Right lobe of liver (tissue), 6 donors: ENCODE measurements at regions not wholly inside any gene's neighbourhood (a gene's known extent, or its start where the extent isn't known, plus 50 kb on each side); places are given as distances from the start of the nearest gene placed in this dataset.

ENCODE experiments used
- ATAC-seq, 4 donors: fragments of 200-7000 bp; cut with Tn5 transposase; one replicate each; pipeline ENCODE4 v1.9.1; 2020; ENCODE audit warnings: mild to moderate bottlenecking in 4 of 4, moderate library complexity in 4 of 4
- DNase-seq, 3 donors: peaks; one replicate each; pipeline ENCODE4 v3.0.0-alpha.2; 2020
- H3K27ac ChIP-seq, 3 donors: fragments of 200-600 bp; one replicate each; pipeline ENCODE4 v1.8.0; 2022
- H3K27me3 ChIP-seq, 2 donors: fragments of 200-600 bp; one replicate each; pipeline ENCODE4 v1.8.0; 2022
- H3K36me3 ChIP-seq, 4 donors: fragments of 200-600 bp; sonication (generic) in 1 of 4; one replicate each; pipeline versions ENCODE4 v1.5.1 to v1.8.0; 2017 to 2022; ENCODE audit warnings: control low read depth in 1 of 4
- H3K4me1 ChIP-seq, 4 donors: fragments of 200-600 bp; sonication (generic) in 1 of 4; one replicate each; pipeline versions ENCODE4 v1.5.1 to v1.8.0; 2017 to 2022; ENCODE audit warnings: control low read depth in 1 of 4
- H3K4me3 ChIP-seq, 3 donors: fragments of 200-600 bp; one replicate each; pipeline ENCODE4 v1.8.0; 2022
- H3K9me3 ChIP-seq, 4 donors: fragments of 200-600 bp; sonication (generic) in 1 of 4; one replicate each; pipeline versions ENCODE4 v1.5.1 to v1.8.0; 2017 to 2022; ENCODE audit warnings: control low read depth in 1 of 4
- POLR2A ChIP-seq: fragments of 450-650 bp; IDR thresholded peaks from one replicate; pipeline ENCODE4 v1.6.1; 2017; ENCODE audit warnings: antibody characterized with exemption, mild to moderate bottlenecking
- WGBS: methylation state at CpG from one replicate; pipeline ENCODE4 v1.1.6; 2018; ENCODE audit warnings: low coverage, low lambda C conversion rate; ENCODE audit not compliant: insufficient coverage; ENCODE audit errors: missing lambda C conversion rate; 5-methylcytosine and 5-hydroxymethylcytosine counted together
- intact Hi-C, 2 donors: fragments of 100-400 bp; cut with DNase I; formaldehyde crosslinking; loops; one replicate each; pipeline versions ENCODE4 v1.11.2 to v1.14.1; 2022
- TF ChIP-seq, protein P1 (sequence below), 4 donors: fragments of 200-600 bp in 3 of 4; fragments of 450-650 bp in 1 of 4; IDR thresholded peaks; one replicate each; pipeline versions ENCODE4 v1.5.1 to v1.8.0; 2016 to 2022; ENCODE audit warnings: antibody characterized with exemption in 4 of 4, mild to moderate bottlenecking in 2 of 4
- donor health status: DM: no; HTN: yes; CAD: no.
- donor health status: DM: no; HTN: no; CAD: no.
- donor health status: DM: no; HTN: no; CAD: no.
- donor health status: DM: no; HTN: yes; CAD: no.
- donor health status: DM: no; HTN: yes; CAD: no.

DNA sequence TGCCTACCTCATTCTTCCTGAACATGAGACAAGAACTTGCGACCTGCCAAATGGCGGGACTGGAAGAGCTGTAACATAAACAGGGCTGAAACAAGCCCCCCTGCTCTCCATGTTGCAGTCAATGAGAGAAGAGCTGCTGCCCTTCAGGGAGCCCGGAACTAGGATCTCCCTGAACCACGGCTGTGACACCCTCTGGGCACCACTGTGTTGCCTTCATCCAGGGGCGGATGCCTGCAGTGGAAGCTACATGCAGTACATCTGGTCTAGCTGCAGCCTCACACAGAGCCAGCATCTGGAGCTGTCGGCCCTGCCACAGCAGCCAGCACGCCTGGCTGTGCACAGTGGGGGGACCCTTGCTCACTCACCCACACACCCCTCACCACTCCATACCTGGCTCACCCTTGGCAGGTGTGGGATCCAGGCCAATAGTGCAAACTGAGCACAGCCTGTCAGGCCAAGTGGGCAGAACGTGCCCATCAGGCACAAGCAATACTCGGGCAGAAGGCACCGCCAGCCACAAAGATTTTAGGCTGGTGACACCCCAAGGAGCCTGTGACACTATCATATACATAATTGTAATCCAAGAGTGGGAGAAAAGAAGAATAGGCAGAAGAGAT, 451.3 kb downstream of the HTR1B start:
- no peak for TF ChIP-seq POLR2A
- intact Hi-C loops, result no loop called here

DNA sequence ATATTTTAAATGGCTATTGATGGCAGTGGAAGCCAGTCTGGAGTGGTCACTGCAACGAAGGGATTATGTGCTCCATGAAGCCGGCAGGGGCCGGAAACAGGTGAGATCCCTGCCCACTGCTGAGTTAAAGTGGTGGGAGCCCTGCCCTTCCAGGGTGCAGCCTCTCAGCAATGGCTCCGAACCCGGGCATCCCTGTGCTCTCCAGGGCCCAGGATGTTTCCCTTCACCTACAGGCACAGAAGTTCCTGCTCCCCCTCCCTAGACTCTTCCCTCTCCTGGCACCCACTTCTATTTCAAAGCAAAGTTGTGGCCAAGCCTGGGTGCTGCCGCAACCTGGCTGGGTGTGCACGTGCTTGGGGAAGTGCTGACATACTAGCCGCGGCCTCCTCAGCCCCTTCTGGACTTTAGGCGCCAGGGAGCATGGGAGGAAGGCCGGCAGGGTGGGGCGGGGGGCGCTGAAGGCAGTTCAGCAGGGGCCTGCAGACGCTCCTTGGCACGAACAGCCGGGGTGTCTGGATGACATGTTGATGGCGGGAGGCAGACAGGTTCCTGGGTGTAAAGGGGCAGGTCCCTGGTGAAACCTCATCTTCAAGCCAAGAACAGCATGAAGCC, 452.3 kb downstream of the HTR1B start:
- Histone ChIP-seq H3K27ac (no peak overlapping the region), H3K4me1 (peaks cover 0 to 10% (median 0%) of the 10 kb centered on the region in 4 donors), H3K4me3 (no peak overlapping the region), H3K36me3 (no peaks in the 10 kb centered on the region), H3K27me3 (no peaks in the 10 kb centered on the region), H3K9me3 (no peaks in the 10 kb centered on the region)
- WGBS, result 86% methylated on average over 4 of the region's 17 CpGs
- TF ChIP-seq POLR2A, result no peak
- TF ChIP-seq, protein P1, sequence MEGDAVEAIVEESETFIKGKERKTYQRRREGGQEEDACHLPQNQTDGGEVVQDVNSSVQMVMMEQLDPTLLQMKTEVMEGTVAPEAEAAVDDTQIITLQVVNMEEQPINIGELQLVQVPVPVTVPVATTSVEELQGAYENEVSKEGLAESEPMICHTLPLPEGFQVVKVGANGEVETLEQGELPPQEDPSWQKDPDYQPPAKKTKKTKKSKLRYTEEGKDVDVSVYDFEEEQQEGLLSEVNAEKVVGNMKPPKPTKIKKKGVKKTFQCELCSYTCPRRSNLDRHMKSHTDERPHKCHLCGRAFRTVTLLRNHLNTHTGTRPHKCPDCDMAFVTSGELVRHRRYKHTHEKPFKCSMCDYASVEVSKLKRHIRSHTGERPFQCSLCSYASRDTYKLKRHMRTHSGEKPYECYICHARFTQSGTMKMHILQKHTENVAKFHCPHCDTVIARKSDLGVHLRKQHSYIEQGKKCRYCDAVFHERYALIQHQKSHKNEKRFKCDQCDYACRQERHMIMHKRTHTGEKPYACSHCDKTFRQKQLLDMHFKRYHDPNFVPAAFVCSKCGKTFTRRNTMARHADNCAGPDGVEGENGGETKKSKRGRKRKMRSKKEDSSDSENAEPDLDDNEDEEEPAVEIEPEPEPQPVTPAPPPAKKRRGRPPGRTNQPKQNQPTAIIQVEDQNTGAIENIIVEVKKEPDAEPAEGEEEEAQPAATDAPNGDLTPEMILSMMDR (IDR thresholded peaks at IDR 0.05), result no peak
- no peak for ATAC-seq
- intact Hi-C loops, result no loop called here
- no peak for DNase-seq

More for the DNA sequence above, 451.3 kb downstream of the HTR1B start:
- H3K9me3 ChIP-seq, result no peaks in the 10 kb centered on the region
- H3K27ac ChIP-seq, result no peak overlapping the region
- DNase-seq, result no peak
- peaks cover 0 to 13% (median 0%) of the 10 kb centered on the region in 4 donors for H3K4me1 ChIP-seq
- no peak overlapping the region for H3K4me3 ChIP-seq
- H3K27me3 ChIP-seq, result no peaks in the 10 kb centered on the region
- H3K36me3 ChIP-seq, result no peaks in the 10 kb centered on the region
- 47% methylated on average over 2 of the region's 10 CpGs for WGBS
- peak in 2 of 4 donors; percentile 21 to 27 for ATAC-seq

DNA sequence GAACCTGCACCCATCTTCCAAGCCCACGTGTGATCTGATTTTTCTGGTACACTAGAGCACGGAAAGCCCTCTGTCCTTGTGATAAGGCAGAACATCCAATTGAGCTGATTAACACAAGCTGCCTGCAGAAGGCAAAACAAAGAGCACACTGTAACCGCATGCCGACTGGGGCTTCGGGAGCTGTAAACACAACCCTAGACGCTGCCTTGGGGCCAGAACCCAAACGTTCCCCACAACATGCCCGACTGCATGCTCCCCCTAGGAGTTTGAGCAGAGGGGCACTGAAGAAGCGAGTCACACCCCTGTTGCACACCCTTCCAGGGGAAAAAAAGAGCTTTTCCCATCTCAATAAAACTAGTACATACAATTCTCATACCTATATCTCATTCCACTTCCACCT, 470.7 kb downstream of the HTR1B start:
- DNase-seq (no peak), ATAC-seq (no peak)
- Histone ChIP-seq H3K36me3 (no peaks in the 10 kb centered on the region), H3K4me3 (no peak overlapping the region), H3K27me3 (no peaks in the 10 kb centered on the region), H3K27ac (no peak overlapping the region), H3K9me3 (no peaks in the 10 kb centered on the region), H3K4me1 (no peaks in the 10 kb centered on the region)
- intact Hi-C loops, result no loop called here
- 76% methylated on average over 2 of the region's 9 CpGs for whole genome bisulfite sequencing
- no peak for TF ChIP-seq POLR2A
- TF ChIP-seq, protein P1 (IDR thresholded peaks at IDR 0.05), result no peak

DNA sequence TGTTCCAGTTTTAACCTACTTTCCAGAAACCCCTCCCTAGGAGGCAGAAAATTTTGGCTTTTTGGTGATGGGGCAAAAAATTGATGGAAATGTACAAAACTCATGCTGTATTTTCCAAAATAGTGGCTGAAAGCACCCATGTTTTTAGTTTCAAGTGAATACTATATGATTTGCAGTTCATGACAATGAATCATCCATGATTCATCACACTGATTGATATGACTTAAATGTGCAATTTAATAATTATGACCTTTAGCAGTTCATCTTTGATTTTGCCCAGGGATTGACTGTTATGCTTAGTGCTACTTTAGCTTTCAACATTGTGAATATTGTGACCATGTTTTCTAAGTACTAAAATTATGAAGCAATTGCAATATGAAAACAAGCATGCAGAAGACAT, 478.7 kb downstream of the HTR1B start:
- Histone ChIP-seq H3K27ac (no peak overlapping the region), H3K4me3 (no peak overlapping the region)
- TF ChIP-seq POLR2A, result no peak
- TF ChIP-seq, protein P1 (IDR thresholded peaks at IDR 0.05), result no peak

DNA sequence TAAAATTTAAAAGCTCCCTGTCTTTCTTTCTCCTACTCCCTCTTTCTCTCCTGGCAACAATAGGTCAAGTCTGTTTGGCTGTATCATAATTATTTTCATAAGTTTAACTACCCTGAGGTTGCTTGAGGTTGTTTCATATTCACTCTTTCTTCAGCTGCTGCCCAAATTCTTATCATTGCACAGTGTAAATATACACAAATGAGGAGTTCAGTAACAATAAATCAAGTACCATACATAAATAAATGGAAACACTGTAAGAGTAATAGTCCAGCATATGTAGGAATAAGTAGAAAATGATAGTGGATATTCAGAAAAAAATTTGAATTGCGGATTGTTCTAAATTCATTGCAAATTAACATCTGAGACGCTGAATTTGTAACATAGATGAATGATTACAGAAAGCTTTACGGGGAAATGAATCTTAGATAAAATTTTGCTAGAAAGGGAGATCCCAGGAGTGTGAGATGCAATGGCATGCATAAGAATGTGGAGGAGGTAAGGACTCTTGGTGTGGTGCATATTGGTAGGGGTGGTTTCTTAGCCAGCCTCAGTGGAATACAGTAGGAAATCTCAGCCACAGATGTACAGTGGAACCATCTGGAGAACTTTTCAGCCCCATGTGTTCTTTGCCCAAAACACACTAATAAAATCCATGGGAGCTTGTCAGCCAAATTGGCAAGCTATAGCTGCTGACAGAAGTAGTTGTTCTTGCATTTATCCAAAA, 480.7 kb downstream of the HTR1B start:
- TF ChIP-seq, protein P1 (IDR thresholded peaks at IDR 0.05), result no peak
- no peak for TF ChIP-seq POLR2A
- Histone ChIP-seq H3K4me3 (no peak overlapping the region), H3K27ac (no peak overlapping the region), H3K4me1 (no peaks in the 10 kb centered on the region), H3K27me3 (no peaks in the 10 kb centered on the region), H3K9me3 (no peaks in the 10 kb centered on the region), H3K36me3 (no peaks in the 10 kb centered on the region)
- WGBS, result 60% methylated on average over 3 of the region's 3 CpGs
- no peak for ATAC-seq
- no peak for DNase-seq
- intact Hi-C loops, result no loop called here

More for the DNA sequence above, 478.7 kb downstream of the HTR1B start:
- Histone ChIP-seq H3K9me3 (no peaks in the 10 kb centered on the region), H3K4me1 (no peaks in the 10 kb centered on the region), H3K27me3 (no peaks in the 10 kb centered on the region), H3K36me3 (no peaks in the 10 kb centered on the region)
- intact Hi-C loops, result no loop called here
- DNase-seq (no peak), ATAC-seq (no peak)
